HL-60 (cell line): ENCODE measurements at regions not wholly inside any gene's neighbourhood (a gene's known extent, or its start where the extent isn't known, plus 50 kb on each side); places are given as distances from the start of the nearest gene placed in this dataset.
"Not testable (repeated sequence)": the region's sequence is repeated elsewhere in the genome, so short reads cannot be mapped to it uniquely, and the experiment has no call there.

ENCODE experiments used
- DNase-seq, 2 experiments: peaks; one replicate each; pipeline ENCODE4 v3.0.0-alpha.2; 2010 to 2020; ENCODE audit warnings: low read depth in 1 of 2, low spot score in 1 of 2
- H3K27ac ChIP-seq: fragments of 250-450 bp; sonication (Bioruptor Pico); replicated peaks from 2 replicates; pipeline ENCODE4 v1.5.1; 2020; ENCODE audit warnings: mild to moderate bottlenecking, moderate library complexity
- H3K27me3 ChIP-seq: fragments of 250-450 bp; sonication (Bioruptor Pico); 2 replicates; pipeline ENCODE4 v1.5.1; 2021; ENCODE audit warnings: mild to moderate bottlenecking, moderate library complexity; ENCODE audit not compliant: insufficient read depth, poor library complexity, severe bottlenecking
- H3K4me3 ChIP-seq: replicated peaks from 2 replicates; pipeline ENCODE4 v1.5.1; 2011; ENCODE audit warnings: mild to moderate bottlenecking, control low read depth, low read length; ENCODE audit not compliant: insufficient read depth
- CTCF ChIP-seq: IDR thresholded peaks from one replicate; pipeline ENCODE4 v1.5.1; 2011; ENCODE audit warnings: low read length, control low read depth, inconsistent platforms; ENCODE audit not compliant: insufficient read depth
- GABPA ChIP-seq: IDR thresholded peaks from 2 replicates; pipeline ENCODE4 v1.6.1; 2012; ENCODE audit warnings: low read depth
- POLR2AphosphoS5 ChIP-seq: IDR thresholded peaks from 2 replicates; pipeline ENCODE4 v1.6.1; 2012; ENCODE audit warnings: low read depth
- REST ChIP-seq: IDR thresholded peaks from 2 replicates; pipeline ENCODE4 v1.6.1; 2012; ENCODE audit warnings: low read depth; ENCODE audit not compliant: insufficient replicate concordance
- SPI1 ChIP-seq: IDR thresholded peaks from 2 replicates; pipeline ENCODE4 v1.6.1; 2012; ENCODE audit warnings: low read depth, mild to moderate bottlenecking, borderline replicate concordance

GRCh38 chr5:50299896-50300295, 141.2 kb downstream of the EMB start:
- Histone ChIP-seq H3K4me3 (no peak overlapping the region), H3K27ac (no peak overlapping the region), H3K27me3 (no peaks in the 10 kb centered on the region)
- DNase-seq = no peak
- no peak for TF ChIP-seq SPI1
- no peak for TF ChIP-seq REST
- no peak for TF ChIP-seq GABPA

GRCh38 chr5:50292735-50293394, 148.2 kb downstream of the EMB start:
- H3K27ac ChIP-seq = no peak overlapping the region
- H3K27me3 ChIP-seq = peaks cover 2% of the 10 kb centered on the region
- DNase-seq = no peak
- TF ChIP-seq GABPA (no peak), REST (no peak), CTCF (no peak), SPI1 (no peak), POLR2AphosphoS5 (no peak)
- no peak overlapping the region for H3K4me3 ChIP-seq

GRCh38 chr5:50280461-50280860, 160.6 kb downstream of the EMB start:
- not testable (repeated sequence) for H3K4me3 ChIP-seq, DNase-seq, H3K27ac ChIP-seq, H3K27me3 ChIP-seq
